CD4-positive, CD25-positive, alpha-beta regulatory T cell (primary cell): ENCODE measurements at regions not wholly inside any gene's neighbourhood (a gene's known extent, or its start where the extent isn't known, plus 50 kb on each side); places are given as distances from the start of the nearest gene placed in this dataset.

Experiments
- ATAC-seq, 2 donors: fragments of 150-1000 bp; cut with Tn5 transposase; one replicate each; pipeline ENCODE4 v1.10.0; 2021; ENCODE audit warnings: low read depth in 2 of 2, moderate number of reproducible peaks in 2 of 2, moderate library complexity in 1 of 2
- DNase-seq, 3 donors: peaks; one replicate each; pipeline versions ENCODE4 v3.0.0 to v3.0.0-alpha.2; 2012 to 2022; ENCODE audit warnings: mixed read lengths in 1 of 3
- H3K27ac ChIP-seq: one replicate; pipeline ENCODE4 v1.7.0; 2013; ENCODE audit warnings: mild to moderate bottlenecking, low read length; ENCODE audit not compliant: insufficient read depth, poor library complexity, severe bottlenecking
- H3K27me3 ChIP-seq: one replicate; pipeline ENCODE4 v1.7.0; 2013; ENCODE audit warnings: low read length; ENCODE audit not compliant: control insufficient read depth, insufficient read depth
- H3K36me3 ChIP-seq: one replicate; pipeline ENCODE4 v1.7.0; 2013; ENCODE audit warnings: mild to moderate bottlenecking, low read length, moderate library complexity; ENCODE audit not compliant: control insufficient read depth, insufficient read depth
- H3K4me1 ChIP-seq: 2 replicates; pipeline ENCODE4 v1.7.0; 2013; ENCODE audit warnings: mild to moderate bottlenecking, low read length; ENCODE audit not compliant: insufficient read depth, control insufficient read depth, poor library complexity, severe bottlenecking
- H3K4me3 ChIP-seq: one replicate; pipeline ENCODE4 v1.7.0; 2013; ENCODE audit warnings: low read depth, mild to moderate bottlenecking, low read length, moderate library complexity
- H3K9me3 ChIP-seq, 2 experiments: 1 replicate in 1 of 2; 2 replicates in 1 of 2; pipeline ENCODE4 v1.7.0; 2013; ENCODE audit warnings: low read length in 2 of 2, mild to moderate bottlenecking in 1 of 2, moderate library complexity in 1 of 2; ENCODE audit not compliant: control insufficient read depth in 2 of 2
- H3K27ac Mint-ChIP-seq, 3 donors: one replicate each; pipeline ENCODE4 v1.8.0; 2020 to 2022; ENCODE audit warnings: mild to moderate bottlenecking in 3 of 3, mixed read lengths in 3 of 3, moderate library complexity in 2 of 3
- H3K27me3 Mint-ChIP-seq: one replicate; pipeline ENCODE4 v1.8.0; 2022; ENCODE audit warnings: mild to moderate bottlenecking, mixed read lengths
- H3K36me3 Mint-ChIP-seq: one replicate; pipeline ENCODE4 v1.8.0; 2020; ENCODE audit warnings: mixed read lengths
- H3K4me1 Mint-ChIP-seq, 4 donors: one replicate each; pipeline ENCODE4 v1.8.0; 2020 to 2022; ENCODE audit warnings: mixed read lengths in 4 of 4, mild to moderate bottlenecking in 1 of 4
- H3K4me3 Mint-ChIP-seq, 4 donors: one replicate each; pipeline ENCODE4 v1.8.0; 2020 to 2022; ENCODE audit warnings: mild to moderate bottlenecking in 4 of 4, mixed read lengths in 4 of 4, moderate library complexity in 3 of 4
- H3K9me3 Mint-ChIP-seq, 7 donors: one replicate each; pipeline ENCODE4 v1.8.0; 2020 to 2022; ENCODE audit warnings: mixed read lengths in 7 of 7, mild to moderate bottlenecking in 3 of 7, moderate library complexity in 2 of 7

DNA sequence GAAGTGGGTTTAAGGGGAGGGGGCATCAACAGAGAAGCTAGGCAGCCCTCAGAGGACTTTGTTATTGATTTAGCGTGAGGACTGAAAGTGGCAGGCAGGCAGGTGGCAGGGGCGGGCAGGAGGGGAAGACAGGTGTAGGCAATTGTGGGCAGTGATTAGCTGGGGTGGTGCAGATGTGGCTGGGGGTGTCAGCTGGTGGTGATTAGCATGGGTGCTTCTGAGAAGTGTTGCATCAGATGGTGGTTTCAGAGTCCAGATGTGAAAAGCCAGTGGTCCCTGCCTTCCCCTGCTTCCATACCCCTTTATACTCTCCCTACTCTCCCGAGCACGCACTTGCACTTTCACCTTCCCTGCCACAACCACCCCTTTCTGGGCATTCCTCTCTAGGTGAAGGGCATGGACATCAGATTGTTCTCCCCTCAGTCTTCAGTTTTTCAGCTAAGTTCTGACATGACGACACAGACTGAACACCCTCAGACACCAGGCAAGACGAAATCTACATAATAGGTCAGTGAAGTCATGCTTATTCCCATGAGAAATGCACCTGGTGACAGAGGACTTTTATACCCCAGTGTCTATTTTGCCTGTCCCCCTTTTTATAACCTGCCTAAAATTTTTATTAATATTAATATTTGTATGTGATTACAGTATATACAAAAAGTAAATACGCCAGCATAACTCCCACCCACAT, 435.7 kb upstream of the CADM1 start:
- Mint-ChIP-seq H3K4me3 (no peak overlapping the region), H3K4me1 (peaks cover 0 to under 1% (median 0%) of the 10 kb centered on the region in 4 donors), H3K9me3 (peaks cover 0 to 2% (median 0%) of the 10 kb centered on the region in 7 donors), H3K27me3 (no peaks in the 10 kb centered on the region), H3K27ac (no peak overlapping the region), H3K36me3 (no peaks in the 10 kb centered on the region)
- Histone ChIP-seq H3K27me3 (no peaks in the 10 kb centered on the region), H3K27ac (no peak overlapping the region), H3K9me3 (no peaks in the 10 kb centered on the region), H3K36me3 (no peaks in the 10 kb centered on the region), H3K4me3 (no peak overlapping the region), H3K4me1 (no peaks in the 10 kb centered on the region)
- DNase-seq (no peak), ATAC-seq (no peak)

DNA sequence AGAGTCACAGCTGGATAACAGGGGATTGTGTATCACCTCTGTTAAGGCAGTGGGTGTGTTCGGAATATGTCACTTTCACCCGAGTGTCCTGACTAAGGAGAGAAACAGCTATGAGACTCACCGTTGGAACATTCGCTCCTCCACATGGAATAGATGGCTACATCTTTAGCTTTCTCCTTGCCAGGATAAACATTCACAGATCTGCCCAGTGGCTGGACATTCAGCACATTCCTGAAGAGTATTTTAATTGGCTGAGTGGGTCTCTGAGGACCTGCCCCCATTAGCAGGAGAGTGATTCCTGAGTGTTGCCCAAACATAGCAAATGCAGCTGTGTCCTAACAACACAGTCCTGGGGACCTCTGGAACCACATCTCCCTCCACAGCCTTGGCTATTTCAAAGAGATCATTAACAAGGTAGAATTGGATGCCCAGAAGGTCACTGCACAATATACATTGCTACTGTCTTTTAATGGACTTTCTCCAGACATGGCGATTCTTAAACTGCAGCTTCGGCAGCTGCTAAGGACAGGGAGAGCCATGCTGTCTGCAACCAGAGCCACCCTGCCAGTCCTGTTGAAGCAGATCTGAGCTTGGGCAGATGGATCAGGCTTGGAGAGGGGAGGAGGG, 435.0 kb upstream of the CADM1 start:
- H3K4me3 ChIP-seq = no peak overlapping the region
- H3K4me1 Mint-ChIP-seq = peaks cover 0 to 5% (median 0%) of the 10 kb centered on the region in 4 donors
- no peak overlapping the region for H3K27ac ChIP-seq
- H3K27me3 Mint-ChIP-seq = no peaks in the 10 kb centered on the region
- no peak for ATAC-seq
- no peaks in the 10 kb centered on the region for H3K36me3 ChIP-seq
- no peaks in the 10 kb centered on the region for H3K27me3 ChIP-seq
- H3K27ac Mint-ChIP-seq = no peak overlapping the region
- H3K9me3 Mint-ChIP-seq = peaks cover 0 to 2% (median 0%) of the 10 kb centered on the region in 7 donors
- H3K36me3 Mint-ChIP-seq = no peaks in the 10 kb centered on the region
- H3K4me3 Mint-ChIP-seq = no peak overlapping the region
- DNase-seq = no peak
- no peaks in the 10 kb centered on the region for H3K9me3 ChIP-seq
- no peaks in the 10 kb centered on the region for H3K4me1 ChIP-seq

DNA sequence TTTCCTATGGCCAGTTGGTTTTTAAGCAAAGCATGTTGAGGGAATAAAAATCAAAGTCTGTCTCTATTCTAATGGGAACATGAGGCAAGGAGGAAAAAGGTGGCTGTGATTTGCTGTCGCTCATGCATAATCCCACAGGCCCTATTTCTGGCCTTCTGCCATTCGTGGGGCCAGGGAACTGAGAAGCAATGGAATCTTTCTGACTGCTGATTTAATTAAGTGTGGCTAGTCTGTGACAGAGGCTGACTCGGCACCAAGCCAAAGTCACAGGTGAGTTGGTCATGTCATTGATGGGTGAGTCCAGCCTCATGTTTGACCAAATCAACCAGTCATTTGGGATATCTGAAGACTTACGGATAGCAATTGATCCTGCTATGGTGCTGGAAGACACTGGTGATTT, 429.3 kb upstream of the CADM1 start:
- H3K27ac ChIP-seq = no peak overlapping the region
- H3K4me3 ChIP-seq = no peak overlapping the region
- H3K4me1 ChIP-seq = no peaks in the 10 kb centered on the region
- peaks cover 0 to 4% (median 0%) of the 10 kb centered on the region in 7 donors for H3K9me3 Mint-ChIP-seq
- peaks cover 0 to 6% (median 2%) of the 10 kb centered on the region in 4 donors for H3K4me1 Mint-ChIP-seq
- DNase-seq (no peak), ATAC-seq (no peak)
- H3K4me3 Mint-ChIP-seq = no peak overlapping the region
- peaks cover 4% of the 10 kb centered on the region for H3K27me3 Mint-ChIP-seq
- H3K27me3 ChIP-seq = no peaks in the 10 kb centered on the region
- no peaks in the 10 kb centered on the region for H3K36me3 ChIP-seq
- H3K9me3 ChIP-seq = no peaks in the 10 kb centered on the region
- H3K27ac Mint-ChIP-seq = no peak overlapping the region
- H3K36me3 Mint-ChIP-seq = no peaks in the 10 kb centered on the region

DNA sequence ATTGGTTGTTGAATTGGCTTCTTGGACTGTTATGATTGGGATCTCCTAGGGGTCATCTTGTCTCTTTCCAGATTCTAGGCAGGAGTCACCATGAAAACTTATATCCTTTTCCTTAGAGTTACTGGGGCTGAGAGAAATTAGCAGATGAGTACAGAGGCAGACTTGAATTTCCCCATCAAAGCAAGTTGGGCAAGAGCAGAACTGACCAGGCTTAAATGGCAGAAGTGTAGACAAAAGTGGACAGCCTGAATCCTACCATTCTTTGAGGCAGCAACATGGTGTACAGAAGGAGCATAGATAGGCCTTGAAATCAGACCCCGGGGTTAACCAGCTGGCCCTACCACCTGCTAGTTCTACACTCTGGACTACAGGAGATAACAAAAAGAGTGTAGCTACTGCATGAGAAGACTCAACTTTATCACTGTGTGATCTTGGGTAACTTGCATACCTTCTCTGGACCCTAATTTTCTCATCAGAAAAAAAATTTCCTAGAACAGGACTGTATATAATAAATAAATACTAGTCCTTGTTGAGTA, 427.4 kb upstream of the CADM1 start:
- Mint-ChIP-seq H3K4me1 (peaks cover 0 to 6% (median 2%) of the 10 kb centered on the region in 4 donors), H3K27me3 (peaks cover 4% of the 10 kb centered on the region), H3K36me3 (no peaks in the 10 kb centered on the region), H3K27ac (no peak overlapping the region), H3K9me3 (peaks cover 0 to 4% (median 0%) of the 10 kb centered on the region in 7 donors), H3K4me3 (no peak overlapping the region)
- no peaks in the 10 kb centered on the region for H3K9me3 ChIP-seq
- no peak for ATAC-seq
- no peaks in the 10 kb centered on the region for H3K27me3 ChIP-seq
- no peak overlapping the region for H3K27ac ChIP-seq
- H3K4me3 ChIP-seq = no peak overlapping the region
- no peak for DNase-seq
- H3K4me1 ChIP-seq = no peaks in the 10 kb centered on the region
- no peaks in the 10 kb centered on the region for H3K36me3 ChIP-seq

DNA sequence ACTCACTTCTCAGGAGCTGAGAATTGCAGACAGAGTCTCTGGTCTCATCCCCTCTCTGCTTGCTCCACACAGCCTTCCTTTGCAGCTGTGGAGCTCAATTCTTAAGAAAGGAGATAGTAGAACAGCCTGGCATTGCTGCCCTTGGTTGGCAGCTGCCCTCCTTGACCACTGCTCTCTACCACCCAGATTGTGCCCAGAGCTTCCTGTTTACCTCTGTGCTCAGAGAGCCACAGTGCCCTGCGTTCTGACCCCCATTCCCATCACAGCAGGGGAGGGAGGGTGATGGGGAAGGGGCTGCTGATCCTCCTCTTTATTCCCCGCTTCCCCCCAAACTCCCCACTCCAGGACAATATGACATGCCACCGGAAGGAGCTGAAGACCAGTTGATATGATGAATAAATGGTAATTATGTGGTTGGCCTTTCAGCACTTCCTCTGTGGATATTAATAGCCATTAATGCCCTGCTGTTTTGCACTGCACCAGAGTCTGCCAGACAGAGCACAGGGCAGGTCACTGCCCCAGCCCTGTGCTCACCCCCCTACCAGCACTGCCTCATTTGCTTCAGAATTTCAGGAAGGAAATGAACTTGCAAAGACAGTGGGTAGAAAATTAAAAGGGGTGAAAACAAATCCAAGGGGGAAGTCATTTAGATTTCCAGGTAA, 426.8 kb upstream of the CADM1 start:
- no peak overlapping the region for H3K4me3 ChIP-seq
- H3K9me3 ChIP-seq = no peaks in the 10 kb centered on the region
- Mint-ChIP-seq H3K27me3 (peaks cover 4% of the 10 kb centered on the region), H3K4me1 (peaks cover 0 to 6% (median 2%) of the 10 kb centered on the region in 4 donors), H3K36me3 (no peaks in the 10 kb centered on the region), H3K27ac (no peak overlapping the region), H3K9me3 (peaks cover 0 to 4% (median 0%) of the 10 kb centered on the region in 7 donors), H3K4me3 (no peak overlapping the region)
- H3K27me3 ChIP-seq = no peaks in the 10 kb centered on the region
- H3K4me1 ChIP-seq = no peaks in the 10 kb centered on the region
- DNase-seq = no peak
- H3K36me3 ChIP-seq = no peaks in the 10 kb centered on the region
- no peak overlapping the region for H3K27ac ChIP-seq
- peak in 1 of 2 donors; percentile 22 for ATAC-seq

DNA sequence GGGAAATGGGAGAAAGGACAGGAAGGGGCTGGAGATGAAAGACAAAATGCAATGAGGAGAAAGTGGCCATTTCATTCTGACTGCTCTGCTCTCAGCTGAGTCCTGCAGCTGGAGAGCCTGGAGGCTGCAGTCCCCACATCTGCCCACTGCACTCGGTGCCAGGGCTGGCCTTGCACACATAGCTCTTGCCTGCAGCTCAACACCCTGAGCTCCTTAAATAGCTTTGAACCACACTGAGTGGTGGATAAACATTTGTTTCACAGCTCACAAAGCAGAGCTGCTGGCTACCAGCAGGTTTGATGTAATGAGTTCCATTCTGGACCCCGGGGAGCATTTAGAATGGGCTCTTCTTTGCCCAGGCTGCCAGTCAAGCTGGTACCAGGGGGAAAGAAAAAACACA, 426.1 kb upstream of the CADM1 start:
- H3K4me1 Mint-ChIP-seq = peaks cover 0 to 8% (median 6%) of the 10 kb centered on the region in 4 donors
- Histone ChIP-seq H3K27ac (no peak overlapping the region), H3K4me3 (no peak overlapping the region), H3K4me1 (peaks cover under 1% of the 10 kb centered on the region), H3K9me3 (no peaks in the 10 kb centered on the region), H3K36me3 (no peaks in the 10 kb centered on the region), H3K27me3 (no peaks in the 10 kb centered on the region)
- peaks cover 0 to 3% (median 0%) of the 10 kb centered on the region in 7 donors for H3K9me3 Mint-ChIP-seq
- ATAC-seq (no peak), DNase-seq (no peak)
- no peaks in the 10 kb centered on the region for H3K36me3 Mint-ChIP-seq
- H3K4me3 Mint-ChIP-seq = no peak overlapping the region
- H3K27ac Mint-ChIP-seq = no peak overlapping the region
- H3K27me3 Mint-ChIP-seq = peaks cover 4% of the 10 kb centered on the region

DNA sequence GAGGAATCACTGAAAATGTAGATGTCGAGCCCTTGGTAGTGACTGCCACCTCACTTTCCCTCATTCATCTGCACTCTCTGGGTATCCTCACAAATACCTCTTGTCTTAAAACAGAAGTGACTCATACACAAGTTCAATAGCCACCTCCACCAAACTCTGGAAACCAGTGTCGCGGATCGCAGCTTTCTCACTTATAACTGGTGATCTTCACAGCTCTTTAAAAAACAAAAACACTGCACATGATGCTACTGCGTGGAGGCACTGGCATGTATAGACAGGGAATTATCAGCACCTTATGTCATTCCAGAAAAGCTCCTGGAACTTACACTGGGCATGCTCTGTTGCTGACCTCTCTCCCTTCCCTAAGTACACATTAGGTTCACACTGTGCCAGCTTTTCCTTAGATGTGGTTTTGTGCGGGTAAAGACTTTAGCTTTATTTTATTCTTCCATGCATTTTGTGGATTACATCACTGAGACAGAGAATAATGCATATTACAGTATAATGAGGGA, 425.5 kb upstream of the CADM1 start:
- Mint-ChIP-seq H3K9me3 (peaks cover 0 to 3% (median 0%) of the 10 kb centered on the region in 7 donors), H3K4me3 (no peak overlapping the region)
- H3K27ac ChIP-seq = no peak overlapping the region

More for the DNA sequence above, 425.5 kb upstream of the CADM1 start:
- Histone ChIP-seq H3K36me3 (no peaks in the 10 kb centered on the region), H3K4me3 (no peak overlapping the region), H3K4me1 (peaks cover 3% of the 10 kb centered on the region), H3K9me3 (no peaks in the 10 kb centered on the region), H3K27me3 (no peaks in the 10 kb centered on the region)
- peaks cover 4% of the 10 kb centered on the region for H3K27me3 Mint-ChIP-seq
- DNase-seq (no peak), ATAC-seq (no peak)
- H3K27ac Mint-ChIP-seq = no peak overlapping the region
- peaks cover 0 to 14% (median 9%) of the 10 kb centered on the region in 4 donors for H3K4me1 Mint-ChIP-seq
- H3K36me3 Mint-ChIP-seq = no peaks in the 10 kb centered on the region
